Osteoblast (primary cell): ENCODE measurements at regions not wholly inside any gene's neighbourhood (a gene's known extent, or its start where the extent isn't known, plus 50 kb on each side); places are given as distances from the start of the nearest gene placed in this dataset.
"Not testable (repeated sequence)": the region's sequence is repeated elsewhere in the genome, so short reads cannot be mapped to it uniquely, and the experiment has no call there.

Experiments used
- DNase-seq: peaks from one replicate; pipeline ENCODE4 v3.0.0; 2011; ENCODE audit warnings: low spot score, mixed read lengths; ENCODE audit not compliant: insufficient read length; ENCODE audit errors: missing footprints
- H2AFZ ChIP-seq: 2 replicates; pipeline ENCODE4 v1.6.0; 2011; ENCODE audit warnings: mild to moderate bottlenecking, low read length
- H3K27ac ChIP-seq: 2 replicates; pipeline ENCODE4 v1.5.1; 2011; ENCODE audit warnings: mild to moderate bottlenecking, low read depth, low read length, moderate library complexity
- H3K27me3 ChIP-seq: 2 replicates; pipeline ENCODE4 v1.6.0; 2012; ENCODE audit warnings: mild to moderate bottlenecking, control low read depth, inconsistent platforms, low read length, moderate library complexity; ENCODE audit not compliant: insufficient read depth
- H3K36me3 ChIP-seq: 2 replicates; pipeline ENCODE4 v1.5.1; 2011; ENCODE audit warnings: mild to moderate bottlenecking, low read length, control low read depth, moderate library complexity; ENCODE audit not compliant: insufficient read depth
- H3K4me1 ChIP-seq: 2 replicates; pipeline ENCODE4 v1.5.1; 2011; ENCODE audit warnings: mild to moderate bottlenecking, low read length, control low read depth, moderate library complexity; ENCODE audit not compliant: insufficient read depth
- H3K4me2 ChIP-seq: 2 replicates; pipeline ENCODE4 v1.6.0; 2011; ENCODE audit warnings: mild to moderate bottlenecking, low read length; ENCODE audit not compliant: insufficient read depth
- H3K4me3 ChIP-seq: fragments of 200-600 bp; sonication (generic); 3 replicates; pipeline ENCODE4 v1.5.1; 2012; ENCODE audit warnings: mild to moderate bottlenecking, low read length, inconsistent platforms; ENCODE audit not compliant: insufficient read depth
- H3K79me2 ChIP-seq: 2 replicates; pipeline ENCODE4 v1.6.0; 2012; ENCODE audit warnings: mild to moderate bottlenecking, low read length, control low read depth, inconsistent platforms; ENCODE audit not compliant: insufficient read depth
- H3K9me3 ChIP-seq: 2 replicates; pipeline ENCODE4 v1.5.1; 2011; ENCODE audit warnings: low read depth, low read length, control low read depth
- H4K20me1 ChIP-seq: 2 replicates; pipeline ENCODE4 v1.6.0; 2012; ENCODE audit warnings: mild to moderate bottlenecking, low read length, control low read depth; ENCODE audit not compliant: insufficient read depth
- CTCF ChIP-seq: IDR thresholded peaks from 2 replicates; pipeline ENCODE4 v1.5.1; 2011; ENCODE audit warnings: mild to moderate bottlenecking, low read depth, low read length, moderate library complexity; ENCODE audit errors: extremely low read depth

DNA sequence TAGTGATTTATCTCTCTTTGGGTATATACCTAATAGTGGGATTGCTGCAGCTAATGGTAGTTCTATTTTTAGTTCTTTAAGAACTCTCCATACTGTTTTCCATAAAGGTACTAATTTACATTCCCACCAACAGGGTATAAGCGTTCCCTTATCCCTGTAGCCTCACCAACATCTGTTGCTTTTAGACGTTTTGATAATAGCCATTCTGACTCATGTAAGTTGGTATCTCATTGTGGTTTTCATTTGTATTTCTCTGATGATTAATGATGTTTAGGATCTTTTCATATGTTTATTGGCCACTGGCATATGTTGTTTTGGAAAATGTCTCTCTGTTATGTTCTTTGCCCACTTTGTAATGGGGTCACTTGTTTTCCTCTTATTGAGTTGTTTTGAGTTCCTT is 88.5 kb upstream of the ZNF267 start:
- Histone ChIP-seq H3K4me3 (no peak overlapping the region), H3K9me3 (no peaks in the 10 kb centered on the region), H3K4me1 (no peaks in the 10 kb centered on the region), H3K79me2 (no peaks in the 10 kb centered on the region), H3K36me3 (no peaks in the 10 kb centered on the region), H3K27ac (no peak overlapping the region), H3K27me3 (no peaks in the 10 kb centered on the region), H4K20me1 (no peaks in the 10 kb centered on the region), H3K4me2 (no peak overlapping the region), H2AFZ (no peak overlapping the region)
- no peak for TF ChIP-seq CTCF
- no peak for DNase-seq

- H3K9me3 ChIP-seq, result no peaks in the 10 kb centered on the region
- H4K20me1 ChIP-seq, result no peaks in the 10 kb centered on the region
- no peak overlapping the region for H3K4me3 ChIP-seq
- H2AFZ ChIP-seq, result no peak overlapping the region
- no peak for DNase-seq
- TF ChIP-seq CTCF, result no peak
- no peak overlapping the region for H3K27ac ChIP-seq
- H3K27me3 ChIP-seq, result no peaks in the 10 kb centered on the region
- H3K4me1 ChIP-seq, result no peaks in the 10 kb centered on the region
- no peaks in the 10 kb centered on the region for H3K79me2 ChIP-seq
- H3K36me3 ChIP-seq, result no peaks in the 10 kb centered on the region
- no peak overlapping the region for H3K4me2 ChIP-seq
Observed at GRCh38 chr16:31807086-31807485, 66.5 kb upstream of the ZNF267 start.

DNA sequence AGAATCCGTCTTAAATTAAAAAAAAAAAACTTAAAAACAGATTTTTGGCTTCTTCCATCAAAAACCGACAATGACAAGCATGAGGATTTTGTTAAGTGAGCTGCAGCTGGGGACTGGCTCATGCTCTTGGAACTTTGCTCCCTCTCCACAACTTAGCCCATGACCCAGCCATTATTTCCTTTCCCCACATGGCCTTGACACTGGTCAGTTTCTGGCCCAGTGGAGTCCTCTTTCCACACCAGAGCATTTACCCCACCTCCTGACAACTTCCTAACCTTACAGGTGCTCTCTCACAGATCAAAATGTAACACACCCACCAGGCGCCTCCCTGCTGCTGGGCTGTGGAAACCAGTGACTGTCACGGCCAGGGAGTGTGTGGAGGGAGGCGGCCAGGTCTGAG is 62.7 kb upstream of the ZNF267 start:
- no peaks in the 10 kb centered on the region for H3K79me2 ChIP-seq
- H3K27ac ChIP-seq, result no peak overlapping the region
- H3K4me2 ChIP-seq, result no peak overlapping the region
- no peaks in the 10 kb centered on the region for H3K9me3 ChIP-seq
- no peak for TF ChIP-seq CTCF
- H3K4me3 ChIP-seq, result no peak overlapping the region
- no peaks in the 10 kb centered on the region for H3K4me1 ChIP-seq
- H4K20me1 ChIP-seq, result no peaks in the 10 kb centered on the region
- H3K36me3 ChIP-seq, result no peaks in the 10 kb centered on the region
- no peak overlapping the region for H2AFZ ChIP-seq
- H3K27me3 ChIP-seq, result no peaks in the 10 kb centered on the region
- DNase-seq, result no peak

GRCh38 chr16:31816141-31816540 is 57.5 kb upstream of the ZNF267 start:
- H2AFZ ChIP-seq, H3K27me3 ChIP-seq, H3K79me2 ChIP-seq, H3K4me3 ChIP-seq, H3K9me3 ChIP-seq, H3K4me2 ChIP-seq, H4K20me1 ChIP-seq, DNase-seq, H3K4me1 ChIP-seq, H3K27ac ChIP-seq, H3K36me3 ChIP-seq: not testable (repeated sequence)

GRCh38 chr16:31819386-31819785 is 54.2 kb upstream of the ZNF267 start:
- no peak for TF ChIP-seq CTCF
- H3K36me3 ChIP-seq, result no peaks in the 10 kb centered on the region
- no peaks in the 10 kb centered on the region for H3K27me3 ChIP-seq
- no peaks in the 10 kb centered on the region for H3K4me1 ChIP-seq
- no peaks in the 10 kb centered on the region for H3K79me2 ChIP-seq
- H3K27ac ChIP-seq, result no peak overlapping the region
- H2AFZ ChIP-seq, result no peak overlapping the region
- no peak overlapping the region for H3K4me3 ChIP-seq
- H3K4me2 ChIP-seq, result no peak overlapping the region
- DNase-seq, result no peak
- H4K20me1 ChIP-seq, result no peaks in the 10 kb centered on the region
- no peaks in the 10 kb centered on the region for H3K9me3 ChIP-seq
